ENCODE measurements at regions not wholly inside any gene's neighbourhood (a gene's known extent, or its start where the extent isn't known, plus 50 kb on each side); places are given as distances from the start of the nearest gene placed in this dataset.
"Not testable (repeated sequence)": the region's sequence is repeated elsewhere in the genome, so short reads cannot be mapped to it uniquely, and the experiment has no call there.

GRCh38 chr22:11608486-11608885 lies 3919.5 kb upstream of the OR11H1 start:
- not testable (repeated sequence) for DNase-seq; H3K36me3 ChIP-seq; H3K27ac ChIP-seq; H3K9me3 ChIP-seq (ENCODE audit: severe bottlenecking); H3K4me3 ChIP-seq (ENCODE audit: low read depth, low read length)
- H3K27me3 ChIP-seq (ENCODE audit: insufficient read depth, low read depth, severe bottlenecking) = peaks cover 23% of the 10 kb centered on the region

GRCh38 chr22:11609193-11609592 lies 3918.8 kb upstream of the OR11H1 start:
- H3K36me3 ChIP-seq; DNase-seq; H3K4me3 ChIP-seq (ENCODE audit: low read depth, low read length); H3K27ac ChIP-seq; H3K9me3 ChIP-seq (ENCODE audit: severe bottlenecking): not testable (repeated sequence)
- H3K27me3 ChIP-seq (ENCODE audit: insufficient read depth, low read depth, severe bottlenecking) = peaks cover 22% of the 10 kb centered on the region

GRCh38 chr22:11611280-11611679 lies 3916.7 kb upstream of the OR11H1 start:
- H3K4me3 ChIP-seq (ENCODE audit: low read depth, low read length); H3K27ac ChIP-seq; H3K36me3 ChIP-seq; H3K9me3 ChIP-seq (ENCODE audit: severe bottlenecking); DNase-seq: not testable (repeated sequence)
- H3K27me3 ChIP-seq (ENCODE audit: insufficient read depth, low read depth, severe bottlenecking) = peaks cover 23% of the 10 kb centered on the region

- not testable (repeated sequence) for H3K36me3 ChIP-seq; H3K27ac ChIP-seq; H3K9me3 ChIP-seq (ENCODE audit: severe bottlenecking); DNase-seq; H3K4me3 ChIP-seq (ENCODE audit: low read depth, low read length)
- peaks cover 23% of the 10 kb centered on the region for H3K27me3 ChIP-seq (ENCODE audit: insufficient read depth, low read depth, severe bottlenecking)
Observed at GRCh38 chr22:11611876-11612275, 3916.1 kb upstream of the OR11H1 start.

DNA sequence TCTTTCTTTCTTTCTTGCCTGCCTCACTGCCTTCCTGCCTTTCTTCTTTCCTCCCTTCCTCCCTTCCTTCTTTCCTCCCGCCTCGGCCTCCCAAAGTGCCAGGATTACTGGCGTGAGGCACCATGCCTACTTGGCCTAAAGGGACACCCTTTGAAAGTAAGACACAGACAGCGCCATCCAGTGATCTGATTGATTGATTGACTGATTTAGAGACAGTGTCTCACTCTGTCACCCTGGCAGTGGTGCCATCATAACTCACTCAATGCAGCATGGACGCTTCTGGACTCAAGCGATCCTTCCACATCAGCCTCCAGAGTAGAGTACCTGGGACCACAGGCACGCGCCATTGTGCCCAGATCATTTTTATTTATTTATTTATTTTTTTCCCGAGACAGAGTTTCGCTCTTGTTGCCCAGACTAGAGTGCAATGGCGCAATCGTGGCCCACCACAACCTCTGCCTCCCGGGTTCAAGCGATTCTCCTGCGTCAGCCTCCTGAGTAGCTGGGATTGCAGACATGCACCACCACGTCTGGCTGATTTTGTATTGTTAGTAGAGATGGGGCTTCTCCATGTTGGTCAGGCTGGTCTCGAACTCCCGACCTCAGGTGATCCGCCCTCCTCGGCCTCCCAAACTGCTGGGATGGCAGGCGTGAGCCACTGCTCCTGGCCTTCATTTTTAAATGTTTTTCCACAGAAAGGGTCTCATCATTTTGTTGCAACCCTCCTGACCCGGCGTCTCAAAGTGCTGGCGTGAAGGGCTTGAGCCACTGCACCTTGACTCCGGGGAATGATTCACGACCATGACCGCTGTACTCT lies 3914.7 kb upstream of the OR11H1 start:
- not testable (repeated sequence) for H3K36me3 ChIP-seq; H3K4me3 ChIP-seq (ENCODE audit: low read depth, low read length); H3K27ac ChIP-seq; H3K9me3 ChIP-seq (ENCODE audit: severe bottlenecking); DNase-seq
- H3K27me3 ChIP-seq (ENCODE audit: insufficient read depth, low read depth, severe bottlenecking) = peaks cover 21% of the 10 kb centered on the region

DNA sequence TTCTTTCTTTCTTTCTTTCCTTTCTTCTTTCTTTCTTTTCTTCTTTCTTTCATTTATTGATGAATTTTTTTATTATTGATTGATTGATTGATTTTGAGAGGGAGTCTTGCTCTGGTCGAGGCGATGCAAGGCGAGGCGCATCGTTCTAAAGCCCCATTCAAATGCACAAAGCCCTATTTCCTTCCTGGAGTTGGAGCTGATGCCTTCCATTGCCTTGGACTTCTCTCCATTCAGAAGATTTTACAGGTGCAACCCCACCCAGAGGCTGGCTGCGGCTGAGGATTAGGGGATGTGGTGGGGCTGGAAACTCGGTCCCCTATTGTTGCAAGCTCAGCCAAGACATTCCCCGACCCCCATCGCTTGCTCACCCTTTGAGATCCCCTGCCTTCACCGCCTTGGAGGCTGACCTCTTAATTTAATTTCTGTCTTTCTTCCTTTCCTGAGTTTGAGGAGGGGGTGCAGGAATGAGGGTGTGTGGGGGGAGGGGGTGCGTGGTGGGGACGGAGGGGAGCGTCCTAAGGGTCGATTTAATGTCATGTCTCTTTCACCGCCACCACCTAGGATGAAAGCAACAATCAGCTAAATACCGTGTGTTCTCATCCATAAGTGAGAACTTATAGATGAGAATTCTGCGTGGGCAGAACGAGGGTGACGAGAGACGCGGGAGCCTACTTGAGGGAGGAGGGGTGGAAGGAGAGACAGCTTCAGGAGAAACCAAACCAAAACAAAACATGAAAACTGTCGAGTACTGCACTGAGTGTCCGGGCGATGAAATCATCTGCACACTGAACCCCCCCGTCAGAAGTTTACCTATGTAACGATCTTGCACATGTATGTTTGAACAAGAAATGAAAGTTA lies 3913.9 kb upstream of the OR11H1 start:
- Histone ChIP-seq H3K9me3 (ENCODE audit: severe bottlenecking) (no peaks in the 10 kb centered on the region), H3K27me3 (ENCODE audit: insufficient read depth, low read depth, severe bottlenecking) (peaks cover 17% of the 10 kb centered on the region), H3K4me3 (ENCODE audit: low read depth, low read length) (no peak overlapping the region), H3K27ac (no peak overlapping the region), H3K36me3 (no peaks in the 10 kb centered on the region)
- TF ChIP-seq, protein P1, sequence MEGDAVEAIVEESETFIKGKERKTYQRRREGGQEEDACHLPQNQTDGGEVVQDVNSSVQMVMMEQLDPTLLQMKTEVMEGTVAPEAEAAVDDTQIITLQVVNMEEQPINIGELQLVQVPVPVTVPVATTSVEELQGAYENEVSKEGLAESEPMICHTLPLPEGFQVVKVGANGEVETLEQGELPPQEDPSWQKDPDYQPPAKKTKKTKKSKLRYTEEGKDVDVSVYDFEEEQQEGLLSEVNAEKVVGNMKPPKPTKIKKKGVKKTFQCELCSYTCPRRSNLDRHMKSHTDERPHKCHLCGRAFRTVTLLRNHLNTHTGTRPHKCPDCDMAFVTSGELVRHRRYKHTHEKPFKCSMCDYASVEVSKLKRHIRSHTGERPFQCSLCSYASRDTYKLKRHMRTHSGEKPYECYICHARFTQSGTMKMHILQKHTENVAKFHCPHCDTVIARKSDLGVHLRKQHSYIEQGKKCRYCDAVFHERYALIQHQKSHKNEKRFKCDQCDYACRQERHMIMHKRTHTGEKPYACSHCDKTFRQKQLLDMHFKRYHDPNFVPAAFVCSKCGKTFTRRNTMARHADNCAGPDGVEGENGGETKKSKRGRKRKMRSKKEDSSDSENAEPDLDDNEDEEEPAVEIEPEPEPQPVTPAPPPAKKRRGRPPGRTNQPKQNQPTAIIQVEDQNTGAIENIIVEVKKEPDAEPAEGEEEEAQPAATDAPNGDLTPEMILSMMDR (IDR thresholded peaks at IDR 0.05; ENCODE audit: low read depth, low read length) = no peak
- DNase-seq = no peak

DNA sequence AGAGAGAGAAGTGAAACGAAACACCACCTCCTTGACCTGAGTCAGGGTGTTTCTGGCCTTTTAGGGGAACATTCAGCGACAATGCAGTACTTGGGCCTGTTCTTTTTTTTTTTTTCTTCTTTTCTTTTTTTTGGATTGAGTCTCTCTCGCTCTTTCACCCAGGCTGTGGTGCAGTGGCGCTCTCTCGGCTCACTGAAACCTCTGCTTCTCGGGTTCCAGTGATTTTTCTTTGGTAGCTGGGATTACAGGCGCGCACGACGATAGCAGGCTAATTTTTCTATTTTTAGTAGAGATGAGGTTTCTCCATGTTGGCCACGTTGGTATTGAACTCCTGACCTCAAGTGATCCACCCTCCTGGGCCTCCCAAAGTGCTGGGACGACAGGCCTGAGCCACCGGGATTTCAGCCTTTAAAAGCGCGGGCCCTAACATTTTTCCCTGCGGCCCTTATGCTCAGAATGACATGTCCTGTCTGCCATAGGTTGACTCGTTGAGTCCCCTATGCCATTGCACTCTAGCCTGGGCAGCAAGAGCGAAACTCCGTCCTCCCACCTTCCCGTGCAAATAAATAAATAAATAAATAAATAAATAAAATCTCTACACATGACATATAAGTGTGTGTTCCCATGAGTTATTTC lies 3913.1 kb upstream of the OR11H1 start:
- H3K4me3 ChIP-seq (ENCODE audit: low read depth, low read length); DNase-seq; H3K27ac ChIP-seq; H3K9me3 ChIP-seq (ENCODE audit: severe bottlenecking); H3K36me3 ChIP-seq: not testable (repeated sequence)
- H3K27me3 ChIP-seq (ENCODE audit: insufficient read depth, low read depth, severe bottlenecking) = peaks cover 17% of the 10 kb centered on the region

GRCh38 chr22:11616811-11617210 lies 3911.2 kb upstream of the OR11H1 start:
- Histone ChIP-seq H3K4me3 (ENCODE audit: low read depth, low read length) (no peak overlapping the region), H3K27me3 (ENCODE audit: insufficient read depth, low read depth, severe bottlenecking) (peaks cover 15% of the 10 kb centered on the region), H3K36me3 (no peaks in the 10 kb centered on the region), H3K9me3 (ENCODE audit: severe bottlenecking) (no peaks in the 10 kb centered on the region), H3K27ac (no peak overlapping the region)
- no peak for DNase-seq
- TF ChIP-seq, protein P1 (IDR thresholded peaks at IDR 0.05; ENCODE audit: low read depth, low read length) = no peak

DNA sequence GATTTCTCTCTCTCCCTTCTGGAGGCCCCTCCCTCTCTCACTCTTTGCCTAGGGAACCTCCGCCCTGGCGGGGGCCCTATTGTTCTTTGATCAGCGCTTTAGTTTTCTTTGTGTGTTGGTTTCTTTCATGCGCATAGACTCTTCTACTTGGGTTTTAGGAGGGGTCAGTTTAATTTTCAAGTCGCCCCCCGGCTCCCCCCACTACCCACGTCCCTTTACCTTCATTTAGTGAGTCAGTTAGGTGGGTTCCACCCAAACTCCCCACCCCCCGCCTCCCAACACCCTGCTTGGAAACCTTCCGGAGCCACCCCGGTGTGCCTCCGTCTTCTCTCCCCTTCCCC lies 3909.7 kb upstream of the OR11H1 start:
- H3K27me3 ChIP-seq (ENCODE audit: insufficient read depth, low read depth, severe bottlenecking) = peaks cover 20% of the 10 kb centered on the region
- H3K36me3 ChIP-seq; H3K9me3 ChIP-seq (ENCODE audit: severe bottlenecking); DNase-seq; H3K27ac ChIP-seq; H3K4me3 ChIP-seq (ENCODE audit: low read depth, low read length): not testable (repeated sequence)

GRCh38 chr22:11618688-11619087 lies 3909.3 kb upstream of the OR11H1 start:
- peaks cover 19% of the 10 kb centered on the region for H3K27me3 ChIP-seq (ENCODE audit: insufficient read depth, low read depth, severe bottlenecking)
- not testable (repeated sequence) for H3K4me3 ChIP-seq (ENCODE audit: low read depth, low read length); H3K36me3 ChIP-seq; H3K9me3 ChIP-seq (ENCODE audit: severe bottlenecking); H3K27ac ChIP-seq; DNase-seq

- H3K4me3 ChIP-seq (ENCODE audit: low read depth, low read length); H3K27ac ChIP-seq; DNase-seq; H3K36me3 ChIP-seq; H3K9me3 ChIP-seq (ENCODE audit: severe bottlenecking): not testable (repeated sequence)
- H3K27me3 ChIP-seq (ENCODE audit: insufficient read depth, low read depth, severe bottlenecking) = peaks cover 20% of the 10 kb centered on the region
Observed at GRCh38 chr22:11620921-11621762, 3906.8 kb upstream of the OR11H1 start.

All from WERI-Rb-1 (cell line).